ENCODE measurements at regions not wholly inside any gene's neighbourhood (a gene's known extent, or its start where the extent isn't known, plus 50 kb on each side); places are given as distances from the start of the nearest gene placed in this dataset.

DNA sequence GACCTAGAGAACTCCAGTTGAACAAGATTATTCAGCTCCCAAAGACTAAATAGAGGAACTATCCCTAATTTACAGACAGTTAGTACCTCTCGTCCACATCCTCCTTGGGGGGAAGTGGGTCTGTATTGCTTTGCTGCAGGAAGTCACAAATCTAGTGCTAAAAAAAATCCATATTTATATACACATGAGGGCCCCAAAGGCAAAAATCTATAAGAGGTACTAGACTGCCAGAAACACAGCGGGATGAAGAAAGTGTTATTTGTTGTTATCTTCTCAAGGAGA, 190.1 kb downstream of the TTC8 start:
- no peak for TF ChIP-seq POLR2A (IDR thresholded peaks at IDR 0.05)
- TF ChIP-seq, protein P1, sequence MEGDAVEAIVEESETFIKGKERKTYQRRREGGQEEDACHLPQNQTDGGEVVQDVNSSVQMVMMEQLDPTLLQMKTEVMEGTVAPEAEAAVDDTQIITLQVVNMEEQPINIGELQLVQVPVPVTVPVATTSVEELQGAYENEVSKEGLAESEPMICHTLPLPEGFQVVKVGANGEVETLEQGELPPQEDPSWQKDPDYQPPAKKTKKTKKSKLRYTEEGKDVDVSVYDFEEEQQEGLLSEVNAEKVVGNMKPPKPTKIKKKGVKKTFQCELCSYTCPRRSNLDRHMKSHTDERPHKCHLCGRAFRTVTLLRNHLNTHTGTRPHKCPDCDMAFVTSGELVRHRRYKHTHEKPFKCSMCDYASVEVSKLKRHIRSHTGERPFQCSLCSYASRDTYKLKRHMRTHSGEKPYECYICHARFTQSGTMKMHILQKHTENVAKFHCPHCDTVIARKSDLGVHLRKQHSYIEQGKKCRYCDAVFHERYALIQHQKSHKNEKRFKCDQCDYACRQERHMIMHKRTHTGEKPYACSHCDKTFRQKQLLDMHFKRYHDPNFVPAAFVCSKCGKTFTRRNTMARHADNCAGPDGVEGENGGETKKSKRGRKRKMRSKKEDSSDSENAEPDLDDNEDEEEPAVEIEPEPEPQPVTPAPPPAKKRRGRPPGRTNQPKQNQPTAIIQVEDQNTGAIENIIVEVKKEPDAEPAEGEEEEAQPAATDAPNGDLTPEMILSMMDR (IDR thresholded peaks at IDR 0.05) = no peak
